Esophagus squamous epithelium (tissue), 5 donors: ENCODE measurements at regions not wholly inside any gene's neighbourhood (a gene's known extent, or its start where the extent isn't known, plus 50 kb on each side); places are given as distances from the start of the nearest gene placed in this dataset.
A peak's percentile ranks its signal among the peaks of the same experiment; 100 is the strongest.

Experiments used
- DNase-seq: peaks from one replicate; lab custom pipeline; 2025; lab: John Stamatoyannopoulos, UW
- H3K27ac ChIP-seq, 4 donors: fragments of 200-600 bp; sonication (generic); one replicate each; pipeline ENCODE4 v1.5.1; 2016 to 2019; ENCODE audit warnings: mild to moderate bottlenecking in 1 of 4
- H3K27me3 ChIP-seq, 4 donors: fragments of 200-600 bp; sonication (generic); 1 replicate in 3 of 4; 2 replicates in 1 of 4; pipeline versions ENCODE4 v1.5.1 to v1.6.0; 2017 to 2021; ENCODE audit warnings: antibody characterized with exemption in 1 of 4
- H3K36me3 ChIP-seq, 3 donors: fragments of 200-600 bp; sonication (generic); one replicate each; pipeline ENCODE4 v1.5.1; 2016 to 2019
- H3K4me1 ChIP-seq, 3 donors: fragments of 200-600 bp; sonication (generic); one replicate each; pipeline ENCODE4 v1.5.1; 2017 to 2019
- H3K4me3 ChIP-seq, 4 donors: fragments of 200-600 bp; sonication (generic); 1 replicate in 3 of 4; 2 replicates in 1 of 4; pipeline ENCODE4 v1.5.1; 2016 to 2019; ENCODE audit warnings: mild to moderate bottlenecking in 2 of 4, moderate library complexity in 1 of 4
- H3K9me3 ChIP-seq, 3 donors: fragments of 200-600 bp; sonication (generic); one replicate each; pipeline ENCODE4 v1.5.1; 2016 to 2019
- CTCF ChIP-seq, 6 experiments: fragments of 450-650 bp in 4 of 6; fragments of 200-600 bp in 2 of 6; sonication (generic) in 2 of 6; IDR thresholded peaks; one replicate each; pipeline ENCODE4 v1.5.1; 2016 to 2019; ENCODE audit warnings: antibody characterized with exemption in 6 of 6, mild to moderate bottlenecking in 4 of 6, moderate library complexity in 4 of 6
- POLR2A ChIP-seq, 4 donors: fragments of 450-650 bp; IDR thresholded peaks; one replicate each; pipeline ENCODE4 v1.6.1; 2017; ENCODE audit warnings: antibody characterized with exemption in 4 of 4, mild to moderate bottlenecking in 4 of 4, moderate library complexity in 3 of 4
- WGBS, 2 donors: methylation state at CpG; one replicate each; pipeline ENCODE4 v1.1.5; 2018; 5-methylcytosine and 5-hydroxymethylcytosine counted together
- intact Hi-C: fragments of 100-400 bp; cut with DNase I; formaldehyde crosslinking; loops from one replicate; pipeline ENCODE4 v1.15.0; 2022
- donor health status: DM: yes; HTN: yes; CAD: no.

- H3K36me3 ChIP-seq, result no peaks in the 10 kb centered on the region
- no peak for DNase-seq
- intact Hi-C loops, result loop anchor here (10.0 kb wide), 1 partner anchor 559 kb away; no protein-coding TSS in a partner anchor
- peaks cover 5 to 42% (median 13%) of the 10 kb centered on the region in 3 donors for H3K4me1 ChIP-seq
- TF ChIP-seq POLR2A (IDR thresholded peaks at IDR 0.05) (no peak), CTCF (IDR thresholded peaks at IDR 0.05) (no peak)
- WGBS, 2 donors, result 67 to 81% methylated on average over 1 of the region's 1 CpG
- H3K4me3 ChIP-seq, result no peak overlapping the region
- peaks cover 0 to 12% (median 2%) of the 10 kb centered on the region in 4 donors for H3K27me3 ChIP-seq
- no peak overlapping the region for H3K27ac ChIP-seq
- H3K9me3 ChIP-seq, result no peaks in the 10 kb centered on the region
These were observed 63.4 kb upstream of the SYPL1 start for GRCh38 chr7:106175507-106175906.

DNA sequence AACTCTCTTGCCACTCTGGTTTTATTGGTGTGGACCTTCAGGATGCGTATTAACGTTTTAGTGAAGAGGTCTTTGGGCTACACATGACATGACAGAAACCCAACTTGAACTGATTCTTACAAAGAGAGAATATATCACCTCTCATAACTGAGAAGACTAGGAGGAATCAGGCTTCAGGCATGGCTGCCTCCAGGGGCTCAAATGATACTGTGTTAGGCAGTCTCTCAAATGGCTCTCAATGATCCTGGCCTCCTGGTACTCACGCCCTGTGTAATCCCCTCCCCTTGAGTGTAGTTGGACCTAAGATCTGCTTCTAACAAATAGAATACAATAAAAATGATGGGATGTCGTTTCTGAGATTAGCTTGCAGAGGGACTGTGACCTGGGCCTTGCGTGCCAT is 58.5 kb upstream of the SYPL1 start:
- H3K4me1 ChIP-seq, result peaks cover 0 to 21% (median 0%) of the 10 kb centered on the region in 3 donors
- H3K9me3 ChIP-seq, result no peaks in the 10 kb centered on the region
- TF ChIP-seq POLR2A (IDR thresholded peaks at IDR 0.05) (no peak), CTCF (IDR thresholded peaks at IDR 0.05) (no peak)
- no peak overlapping the region for H3K27ac ChIP-seq
- H3K4me3 ChIP-seq, result no peak overlapping the region
- DNase-seq, result no peak
- 86 to 90% methylated on average over 5 of the region's 5 CpGs for WGBS, 2 donors
- H3K36me3 ChIP-seq, result no peaks in the 10 kb centered on the region
- peaks cover 0 to 2% (median 0%) of the 10 kb centered on the region in 4 donors for H3K27me3 ChIP-seq
- intact Hi-C loops, result loop anchor here (10.0 kb wide), 1 partner anchor 564 kb away; no protein-coding TSS in a partner anchor

- no peaks in the 10 kb centered on the region for H3K9me3 ChIP-seq
- peaks cover 0 to 25% (median 3%) of the 10 kb centered on the region in 3 donors for H3K4me1 ChIP-seq
- H3K36me3 ChIP-seq, result no peaks in the 10 kb centered on the region
- TF ChIP-seq POLR2A (IDR thresholded peaks at IDR 0.05) (no peak), CTCF (IDR thresholded peaks at IDR 0.05) (no peak)
- no peaks in the 10 kb centered on the region for H3K27me3 ChIP-seq
- no peak overlapping the region for H3K27ac ChIP-seq
- intact Hi-C loops, result loop anchor here (10.0 kb wide), 1 partner anchor 565 kb away; no protein-coding TSS in a partner anchor
- no peak overlapping the region for H3K4me3 ChIP-seq
- DNase-seq, result no peak
- 64 to 71% methylated on average over 3 of the region's 3 CpGs for WGBS, 2 donors
These were observed 57.9 kb upstream of the SYPL1 start for GRCh38 chr7:106169821-106170610.

- peaks cover 0 to 25% (median 3%) of the 10 kb centered on the region in 3 donors for H3K4me1 ChIP-seq
- TF ChIP-seq CTCF (IDR thresholded peaks at IDR 0.05) (no peak), POLR2A (IDR thresholded peaks at IDR 0.05) (no peak)
- peaks cover 0 to 11% (median 8%) of the 10 kb centered on the region in 3 donors for H3K9me3 ChIP-seq
- no peak for DNase-seq
- whole genome bisulfite sequencing, 2 donors, result 65 to 69% methylated on average over 4 of the region's 4 CpGs
- H3K4me3 ChIP-seq, result no peak overlapping the region
- no peaks in the 10 kb centered on the region for H3K27me3 ChIP-seq
- no peaks in the 10 kb centered on the region for H3K36me3 ChIP-seq
- H3K27ac ChIP-seq, result peak overlapping the region in 2 of 4 donors; percentile 24 to 49
- intact Hi-C loops, result no loop called here
These were observed 55.5 kb upstream of the SYPL1 start for GRCh38 chr7:106167439-106168136.
